NCI-H1092 treated with DMSO at 0.1 percent for 48 hours (cell line): ENCODE measurements at regions not wholly inside any gene's neighbourhood (a gene's known extent, or its start where the extent isn't known, plus 50 kb on each side); places are given as distances from the start of the nearest gene placed in this dataset.

Experiments
- DNase-seq: peaks from one replicate; lab custom pipeline; 2025; lab: John Stamatoyannopoulos, UW

- DNase-seq: no peak
These were observed 153.3 kb upstream of the HNRNPA3 start for GRCh38 chr2:177059293-177059692.

DNA sequence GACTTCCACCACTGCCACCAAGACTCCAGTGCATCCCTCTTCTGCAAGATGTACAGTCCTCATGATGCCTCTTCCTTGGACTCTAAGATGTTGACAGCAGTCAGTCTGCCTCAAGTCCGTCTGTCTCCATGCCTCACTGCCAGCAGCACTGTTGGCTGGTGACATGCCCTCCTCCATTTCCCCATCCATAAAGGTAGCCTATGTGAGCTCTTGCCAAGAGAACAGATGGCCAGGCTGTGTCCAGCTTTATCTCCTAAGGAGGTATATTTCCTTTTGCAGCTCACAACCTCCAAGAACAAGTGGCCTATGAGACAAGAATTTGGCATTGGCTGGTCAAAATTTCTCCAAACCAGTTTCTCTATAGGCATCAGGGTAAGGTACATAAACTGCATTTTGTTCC, 149.3 kb upstream of the HNRNPA3 start:
- DNase-seq: no peak

DNA sequence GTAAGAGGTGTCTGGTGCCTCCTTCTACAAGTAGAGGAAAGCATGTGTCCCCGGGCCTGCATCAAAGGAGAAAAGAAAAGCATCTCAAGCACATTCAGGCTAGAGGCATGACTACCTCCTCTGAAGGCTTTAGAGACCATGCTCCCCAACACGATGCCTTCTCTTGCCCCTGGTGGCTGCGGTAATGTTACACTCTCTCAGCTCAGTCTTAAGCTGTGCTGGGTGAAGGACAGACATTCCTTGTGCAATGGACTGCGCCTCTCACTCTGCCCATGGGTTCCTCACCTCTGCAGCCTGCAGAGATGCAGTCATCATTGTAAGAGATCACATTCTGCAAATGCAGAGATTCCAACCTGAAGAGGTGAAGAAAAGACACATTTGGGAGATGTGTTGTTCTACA, 148.2 kb upstream of the HNRNPA3 start:
- DNase-seq: no peak

GRCh38 chr2:177068967-177069366, 143.6 kb upstream of the HNRNPA3 start:
- no peak for DNase-seq

GRCh38 chr2:177072090-177072489, 140.5 kb upstream of the HNRNPA3 start:
- no peak for DNase-seq

- DNase-seq: no peak
These were observed 139.0 kb upstream of the HNRNPA3 start for GRCh38 chr2:177073611-177074010.

GRCh38 chr2:177074099-177074710, 138.4 kb upstream of the HNRNPA3 start:
- no peak for DNase-seq

GRCh38 chr2:177075254-177075653, 137.3 kb upstream of the HNRNPA3 start:
- DNase-seq: no peak

GRCh38 chr2:177076636-177077179, 135.9 kb upstream of the HNRNPA3 start:
- DNase-seq: no peak

- DNase-seq: no peak
These were observed 134.8 kb upstream of the HNRNPA3 start for GRCh38 chr2:177077778-177078177.

- no peak for DNase-seq
These were observed 134.2 kb upstream of the HNRNPA3 start for GRCh38 chr2:177078416-177078815.

GRCh38 chr2:177078855-177079254, 133.7 kb upstream of the HNRNPA3 start:
- no peak for DNase-seq

DNA sequence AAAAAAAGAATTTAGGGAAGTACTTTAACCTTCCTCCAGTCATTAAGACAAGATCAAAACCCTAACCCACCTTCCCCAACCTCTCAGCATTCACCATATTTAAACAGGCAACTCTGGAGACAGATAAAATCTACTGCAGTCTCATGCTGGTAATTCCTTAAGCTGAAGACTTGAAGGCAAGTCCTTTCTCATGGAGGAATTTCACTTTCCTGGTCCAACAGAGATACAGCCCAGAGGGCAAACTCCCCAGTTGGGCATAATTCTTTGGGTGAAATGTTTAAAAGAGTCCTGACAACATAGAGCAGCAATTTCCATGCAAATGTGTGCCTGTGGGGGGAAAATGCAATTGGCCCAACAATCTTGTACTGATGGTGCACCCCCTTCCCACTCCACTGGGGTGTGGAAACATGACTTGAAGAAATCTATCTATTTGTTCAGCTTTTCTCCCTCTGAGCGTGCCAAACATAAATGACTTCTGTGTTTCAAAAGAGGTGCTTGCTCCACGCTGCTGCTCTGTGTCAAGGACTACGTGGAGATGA, 131.8 kb upstream of the HNRNPA3 start:
- no peak for DNase-seq

- DNase-seq: no peak
These were observed 128.0 kb upstream of the HNRNPA3 start for GRCh38 chr2:177084607-177085006.

GRCh38 chr2:177088529-177088928, 124.1 kb upstream of the HNRNPA3 start:
- DNase-seq: no peak

GRCh38 chr2:177090967-177091366, 121.6 kb upstream of the HNRNPA3 start:
- no peak for DNase-seq

DNA sequence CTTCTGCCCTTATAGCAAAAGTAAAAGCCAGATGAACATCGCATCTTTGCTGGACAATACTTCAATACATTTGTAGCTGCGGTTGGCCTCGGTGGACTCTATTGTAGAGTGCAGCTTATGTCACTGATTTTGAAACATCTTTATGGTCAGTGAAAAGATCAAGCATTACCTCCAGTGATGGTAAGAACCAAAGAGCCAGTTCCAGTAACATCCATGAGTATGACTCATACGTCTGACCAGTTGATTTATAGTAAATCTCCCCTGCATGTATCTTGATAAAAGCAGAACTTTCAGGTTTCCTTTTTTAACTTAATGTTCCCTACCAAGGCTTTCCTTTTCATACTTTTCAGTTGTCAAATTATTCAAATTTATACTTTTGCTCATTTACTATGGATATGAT, 119.2 kb upstream of the HNRNPA3 start:
- no peak for DNase-seq

GRCh38 chr2:177098001-177098613, 114.5 kb upstream of the HNRNPA3 start:
- no peak for DNase-seq

DNA sequence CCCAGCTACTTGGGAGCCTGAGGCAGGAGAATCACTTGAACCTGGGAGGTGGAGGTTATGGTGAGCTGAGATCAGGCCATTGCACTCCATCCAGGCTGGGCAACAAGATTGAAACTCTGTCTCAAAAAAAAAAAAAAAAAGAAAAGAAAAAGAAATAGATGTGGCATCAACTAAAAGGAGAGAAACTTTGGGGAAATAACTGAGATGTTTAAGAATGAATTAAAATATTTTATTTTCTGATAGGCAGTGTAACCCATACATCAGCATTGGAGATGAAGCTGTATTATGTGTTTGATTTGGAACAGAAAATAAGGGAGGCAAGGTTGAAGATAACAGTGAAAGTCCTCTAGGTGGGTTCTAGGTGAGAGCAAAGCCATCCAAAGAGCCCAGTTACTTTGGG, 110.7 kb upstream of the HNRNPA3 start:
- DNase-seq: no peak

DNA sequence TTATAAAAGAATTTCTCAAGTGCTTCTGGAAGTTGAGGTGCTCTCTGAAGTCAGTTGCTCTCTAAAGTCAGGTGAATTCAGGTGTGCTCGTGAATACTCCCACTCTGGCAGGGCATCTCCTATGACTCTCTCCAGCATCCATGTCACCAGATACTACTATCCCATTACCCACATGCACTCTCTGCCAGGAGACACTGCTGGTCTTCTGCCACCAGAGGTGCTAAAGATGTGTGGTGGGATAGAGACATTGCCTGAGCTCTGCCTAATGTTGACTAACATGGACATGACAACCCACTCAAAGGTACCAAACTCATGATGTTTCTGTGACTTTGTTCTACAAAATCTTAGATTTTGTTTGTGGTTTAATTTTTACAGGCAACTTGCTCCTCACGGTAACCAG, 106.4 kb upstream of the HNRNPA3 start:
- no peak for DNase-seq

GRCh38 chr2:177108890-177109289, 103.7 kb upstream of the HNRNPA3 start:
- no peak for DNase-seq

DNA sequence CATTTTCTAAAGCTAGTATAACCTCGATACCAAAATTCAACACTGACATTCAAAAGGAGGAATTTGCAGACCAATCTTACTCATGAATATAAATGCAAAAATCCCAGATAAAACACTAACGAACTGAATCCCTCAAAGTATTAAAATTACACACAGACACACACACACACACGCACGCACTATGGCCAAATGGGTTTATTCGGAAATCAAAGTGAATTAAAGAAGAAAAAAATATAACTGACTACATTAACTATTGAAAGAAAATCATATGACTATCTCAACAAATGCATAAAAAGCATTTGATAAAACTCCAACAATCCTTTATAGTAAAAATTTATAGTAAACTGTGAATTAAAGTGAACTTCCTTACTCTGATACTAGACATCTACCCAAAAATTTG, 97.9 kb upstream of the HNRNPA3 start:
- no peak for DNase-seq

DNA sequence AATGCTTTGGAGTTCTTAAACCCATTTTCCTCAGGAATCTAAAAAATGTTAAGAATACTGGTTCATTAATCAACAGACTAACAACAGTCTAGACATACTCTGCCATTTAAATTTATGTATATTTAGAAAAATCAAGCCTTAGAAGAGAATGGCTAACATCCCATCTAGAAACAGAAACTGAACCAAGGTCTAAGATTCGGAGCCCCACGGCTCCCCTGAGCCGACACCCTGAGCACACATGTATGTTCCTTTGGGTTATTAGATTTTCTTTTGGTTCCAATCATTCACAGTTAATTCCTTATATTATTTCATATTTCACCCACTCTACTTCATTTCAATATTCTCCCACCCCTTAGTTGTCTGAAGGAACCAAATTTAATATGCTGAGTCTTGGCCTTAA, 94.8 kb upstream of the HNRNPA3 start:
- DNase-seq: no peak

- no peak for DNase-seq
These were observed 94.0 kb upstream of the HNRNPA3 start for GRCh38 chr2:177118636-177119035.
